ENCODE measurements at regions not wholly inside any gene's neighbourhood (a gene's known extent, or its start where the extent isn't known, plus 50 kb on each side); places are given as distances from the start of the nearest gene placed in this dataset.

DNA sequence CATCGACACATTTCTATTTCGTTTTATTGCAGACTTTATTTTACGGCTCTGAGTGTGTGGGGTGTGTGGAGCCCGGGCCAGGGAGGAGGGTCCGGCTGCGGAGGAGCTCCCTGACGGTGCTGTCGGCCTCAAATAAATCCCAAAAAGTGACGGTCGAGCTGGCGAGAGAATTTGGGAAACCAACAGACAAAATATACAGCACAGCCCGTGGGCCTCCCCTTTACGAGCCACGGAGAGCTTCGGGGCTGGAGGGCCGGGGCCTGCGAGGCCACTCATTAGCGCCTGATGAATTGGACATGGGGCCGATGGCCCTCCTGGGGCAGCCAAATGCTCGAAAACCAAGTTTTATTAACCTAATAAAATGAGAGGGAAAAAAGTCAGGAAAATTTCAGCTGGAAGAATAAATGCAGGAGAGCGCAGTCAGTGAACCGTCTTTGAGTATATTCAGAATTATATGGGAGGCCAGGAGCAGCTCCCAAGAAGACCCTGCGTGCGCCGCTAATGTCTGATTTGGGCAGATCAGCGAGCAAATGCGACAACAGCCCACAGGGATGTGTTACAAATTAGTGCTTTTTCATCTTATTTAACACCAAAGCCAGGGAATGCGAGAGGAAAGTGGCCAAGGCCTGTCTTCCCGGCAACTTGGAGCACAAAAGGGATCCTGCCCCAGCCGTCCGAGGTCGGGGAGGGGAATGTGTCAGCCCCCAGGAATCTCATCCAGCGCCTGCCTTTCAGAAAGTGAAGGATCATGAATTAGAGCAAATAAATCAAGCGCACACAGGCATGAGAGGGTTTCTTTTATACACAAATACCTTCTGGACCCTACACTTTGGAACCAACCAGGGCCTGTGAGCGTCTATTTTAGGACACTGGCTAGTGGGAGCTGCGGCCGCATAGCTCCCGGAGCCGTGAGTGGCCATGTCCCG is 249.1 kb downstream of the C16orf95 start:
- no peak for DNase-seq (ENCODE audit: low read depth)

- no peak for DNase-seq (ENCODE audit: low read depth)
Measured at GRCh38 chr16:87068762-87069150, 248.4 kb downstream of the C16orf95 start.

- no peak for DNase-seq (ENCODE audit: low read depth)
Measured at GRCh38 chr16:87070657-87071056, 246.5 kb downstream of the C16orf95 start.

GRCh38 chr16:87072101-87072500 is 245.1 kb downstream of the C16orf95 start:
- no peak for DNase-seq (ENCODE audit: low read depth)

GRCh38 chr16:87074641-87075318 is 242.4 kb downstream of the C16orf95 start:
- no peak for DNase-seq (ENCODE audit: low read depth)

GRCh38 chr16:87075319-87075860 is 241.8 kb downstream of the C16orf95 start:
- no peak for DNase-seq (ENCODE audit: low read depth)

- no peak for DNase-seq (ENCODE audit: low read depth)
Measured at GRCh38 chr16:87076331-87076949, 240.8 kb downstream of the C16orf95 start.

GRCh38 chr16:87076950-87077749 is 240.0 kb downstream of the C16orf95 start:
- DNase-seq (ENCODE audit: low read depth), result no peak

- DNase-seq (ENCODE audit: low read depth), result no peak
Measured at GRCh38 chr16:87077750-87078127, 239.5 kb downstream of the C16orf95 start.

- no peak for DNase-seq (ENCODE audit: low read depth)
Measured at GRCh38 chr16:87080571-87081167, 236.5 kb downstream of the C16orf95 start.

- DNase-seq (ENCODE audit: low read depth), result no peak
Measured at GRCh38 chr16:87085441-87085840, 231.8 kb downstream of the C16orf95 start.

DNA sequence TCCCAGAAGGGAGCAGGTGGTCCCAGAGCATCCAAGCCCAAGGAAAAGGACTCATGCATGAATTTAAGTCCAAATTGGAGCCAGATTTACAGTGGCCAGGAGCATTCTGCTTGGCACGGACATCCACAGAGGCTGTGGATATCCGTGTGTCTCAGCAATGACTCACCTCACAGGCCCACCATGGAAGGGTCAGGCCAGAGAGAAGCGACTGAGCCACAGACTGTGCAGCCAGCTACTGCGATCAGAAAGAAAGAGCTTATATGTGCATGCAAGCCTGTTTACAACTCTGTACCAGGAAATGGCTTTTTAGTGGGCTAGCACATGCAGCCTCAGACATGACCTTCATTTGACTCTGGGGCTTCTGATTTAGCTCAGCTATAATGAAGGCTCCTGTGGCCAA is 231.0 kb downstream of the C16orf95 start:
- DNase-seq (ENCODE audit: low read depth), result no peak

- DNase-seq (ENCODE audit: low read depth), result no peak
Measured at GRCh38 chr16:87086575-87086974, 230.6 kb downstream of the C16orf95 start.

- no peak for DNase-seq (ENCODE audit: low read depth)
Measured at GRCh38 chr16:87092958-87093357, 224.2 kb downstream of the C16orf95 start.

GRCh38 chr16:87093804-87094555 is 223.2 kb downstream of the C16orf95 start:
- DNase-seq (ENCODE audit: low read depth), result no peak

DNA sequence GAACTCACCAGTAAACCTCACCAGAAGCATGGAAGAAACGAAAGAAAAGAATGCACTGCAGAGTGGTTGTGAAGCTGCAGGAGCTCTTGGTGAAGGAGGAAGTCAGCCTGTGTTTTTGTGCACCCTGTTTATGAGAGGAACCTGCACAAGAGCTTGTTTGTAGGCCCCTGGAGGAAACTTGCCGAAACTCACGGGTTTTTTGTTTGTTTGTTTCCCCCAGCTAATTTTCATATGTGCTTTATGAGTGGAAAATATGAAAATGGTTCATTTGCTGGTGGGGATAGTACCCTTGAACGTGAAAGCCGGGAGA is 222.7 kb downstream of the C16orf95 start:
- DNase-seq (ENCODE audit: low read depth), result no peak

GRCh38 chr16:87095271-87095670 is 221.9 kb downstream of the C16orf95 start:
- DNase-seq (ENCODE audit: low read depth), result no peak

GRCh38 chr16:87096746-87097333 is 220.4 kb downstream of the C16orf95 start:
- no peak for DNase-seq (ENCODE audit: low read depth)

GRCh38 chr16:87098361-87098760 is 218.8 kb downstream of the C16orf95 start:
- no peak for DNase-seq (ENCODE audit: low read depth)

- DNase-seq (ENCODE audit: low read depth), result no peak
Measured at GRCh38 chr16:87098976-87099720, 218.0 kb downstream of the C16orf95 start.

All from stimulated activated CD8-positive, alpha-beta memory T cell treated with anti-CD3 and anti-CD28 coated beads, Interleukin-15, amount 100 ng/mL, for 1 hour (primary cell).